Endothelial cell of umbilical vein (primary cell): ENCODE measurements at regions not wholly inside any gene's neighbourhood (a gene's known extent, or its start where the extent isn't known, plus 50 kb on each side); places are given as distances from the start of the nearest gene placed in this dataset.

Experiments used
- BruUV-seq: library from RNA; stranded (reverse); fragments of 400-500 nt; replicated peaks from 2 replicates; lab custom pipeline; 2021; lab: Mats Ljungman, UMichigan
- CTCF ChIA-PET: fragments of 300-600, 350-600 bp; sonication (Branson Sonifier 250); formaldehyde crosslinking; loops from one replicate; lab custom pipeline; 2021; ENCODE audit warnings: antibody characterized with exemption, inconsistent platforms; lab: Charles Lee
- POLR2A ChIA-PET: fragments of 300-600, 350-600 bp; sonication (Branson Sonifier 250); formaldehyde crosslinking; loops from one replicate; lab custom pipeline; 2021; ENCODE audit warnings: antibody characterized with exemption, inconsistent platforms; lab: Charles Lee
- DNase-seq: peaks from one replicate; pipeline ENCODE4 v3.0.0-alpha.2; 2011; ENCODE audit warnings: low read depth, low spot score
- FAIRE-seq: peaks from 2 replicates; lab custom pipeline; 2011; peaks lifted over from hg19 to GRCh38; lab: Jason Lieb, UNC
- H2AFZ ChIP-seq: 2 replicates; pipeline ENCODE4 v1.6.0; 2012; ENCODE audit warnings: low read depth, low read length, control low read depth, inconsistent platforms
- H3K27ac ChIP-seq: 2 replicates; pipeline ENCODE4 v1.5.1; 2011; ENCODE audit warnings: low read depth, mild to moderate bottlenecking, control low read depth, low read length, moderate library complexity; ENCODE audit not compliant: insufficient read depth
- H3K27me3 ChIP-seq, 2 experiments: 2 replicates each; pipeline versions ENCODE4 v1.6.0 to v1.6.1; 2011; ENCODE audit warnings: low read length in 2 of 2, mixed read lengths in 1 of 2; ENCODE audit not compliant: control insufficient read depth in 2 of 2, insufficient read depth in 2 of 2
- H3K36me3 ChIP-seq, 2 experiments: 2 replicates in 1 of 2; 3 replicates in 1 of 2; pipeline ENCODE4 v1.5.1; 2011; ENCODE audit warnings: low read length in 2 of 2, mild to moderate bottlenecking in 1 of 2, moderate library complexity in 1 of 2; ENCODE audit not compliant: control insufficient read depth in 2 of 2, insufficient read depth in 2 of 2; ENCODE audit errors: extremely low read depth in 1 of 2
- H3K4me1 ChIP-seq: 3 replicates; pipeline ENCODE4 v1.5.1; 2011; ENCODE audit warnings: mild to moderate bottlenecking, low read length; ENCODE audit not compliant: control insufficient read depth, insufficient read depth; ENCODE audit errors: extremely low read depth
- H3K4me2 ChIP-seq: 2 replicates; pipeline ENCODE4 v1.6.1; 2011; ENCODE audit warnings: low read length, control low read depth, mixed read lengths; ENCODE audit not compliant: insufficient read depth
- H3K4me3 ChIP-seq, 3 experiments: fragments of 200-600 bp in 1 of 3; sonication (generic), shearing (Covaris generic) in 1 of 3; replicated peaks in 1 of 3; 2 replicates each; pipeline ENCODE4 v1.5.1; 2011 to 2016; ENCODE audit warnings: control low read depth in 3 of 3, low read length in 3 of 3, mild to moderate bottlenecking in 2 of 3, inconsistent platforms in 1 of 3, low read depth in 1 of 3, moderate library complexity in 1 of 3; ENCODE audit not compliant: insufficient read depth in 1 of 3
- H3K79me2 ChIP-seq: 2 replicates; pipeline ENCODE4 v1.6.0; 2012; ENCODE audit warnings: low read length, inconsistent platforms; ENCODE audit not compliant: control insufficient read depth, insufficient read depth
- H3K9ac ChIP-seq: replicated peaks from 2 replicates; pipeline ENCODE3; 2011; ENCODE audit warnings: low read length, control low read depth; ENCODE audit not compliant: insufficient read depth; ENCODE audit errors: extremely low read depth
- H3K9me1 ChIP-seq: replicated peaks from 3 replicates; pipeline ENCODE4 v1.6.0; 2011; ENCODE audit warnings: mild to moderate bottlenecking, low read length; ENCODE audit not compliant: control insufficient read depth, insufficient read depth; ENCODE audit errors: extremely low read depth
- H3K9me3 ChIP-seq: replicated peaks from 2 replicates; pipeline ENCODE4 v1.5.1; 2012; ENCODE audit warnings: low read length, inconsistent platforms; ENCODE audit not compliant: control insufficient read depth, insufficient read depth
- H4K20me1 ChIP-seq: replicated peaks from 2 replicates; pipeline ENCODE3; 2011; ENCODE audit warnings: mild to moderate bottlenecking, low read length; ENCODE audit not compliant: control insufficient read depth, insufficient read depth; ENCODE audit errors: extremely low read depth
- CTCF ChIP-seq, 2 donors: IDR thresholded peaks; 1 replicate in 1 of 2; 2 replicates in 1 of 2; pipeline ENCODE4 v1.5.1; 2011; ENCODE audit warnings: low read length in 2 of 2, mild to moderate bottlenecking in 2 of 2, moderate library complexity in 2 of 2, control low read depth in 1 of 2, inconsistent platforms in 1 of 2, low read depth in 1 of 2; ENCODE audit not compliant: insufficient read depth in 1 of 2; ENCODE audit errors: extremely low read depth in 1 of 2
- EZH2 ChIP-seq: IDR thresholded peaks from 2 replicates; pipeline ENCODE4 v1.6.1; 2012; ENCODE audit warnings: borderline replicate concordance, low read depth, mild to moderate bottlenecking, moderate library complexity, low read length, inconsistent platforms; ENCODE audit not compliant: severe bottlenecking
- FOS ChIP-seq: IDR thresholded peaks from 2 replicates; pipeline ENCODE4 v1.6.1; 2011; ENCODE audit warnings: mild to moderate bottlenecking, low read length, moderate library complexity, borderline replicate concordance; ENCODE audit not compliant: insufficient read depth
- GATA2 ChIP-seq: IDR thresholded peaks from 2 replicates; pipeline ENCODE4 v1.7.0; 2011; ENCODE audit warnings: low read depth, mild to moderate bottlenecking, moderate library complexity, mixed read lengths, low read length; ENCODE audit not compliant: insufficient read length, insufficient read depth
- JUN ChIP-seq: IDR thresholded peaks from 2 replicates; pipeline ENCODE4 v1.6.1; 2011; ENCODE audit warnings: borderline replicate concordance, low read depth; ENCODE audit not compliant: insufficient read length, insufficient read depth
- MAX ChIP-seq: IDR thresholded peaks from 2 replicates; pipeline ENCODE4 v1.6.1; 2011; ENCODE audit not compliant: insufficient read depth, insufficient read length
- MYC ChIP-seq: IDR thresholded peaks from one replicate; pipeline ENCODE4 v1.6.1; 2011; ENCODE audit warnings: mild to moderate bottlenecking, low read depth, low read length
- POLR2A ChIP-seq: IDR thresholded peaks from 2 replicates; pipeline ENCODE4 v1.6.1; 2012; ENCODE audit warnings: low read depth, mild to moderate bottlenecking, control low read depth, low read length
- POLR2AphosphoS5 ChIP-seq: IDR thresholded peaks from 2 replicates; pipeline ENCODE4 v1.6.1; 2012; ENCODE audit warnings: low read depth, mild to moderate bottlenecking, control low read depth, low read length, moderate library complexity; ENCODE audit not compliant: insufficient read depth
- dilution Hi-C: fragments of 300-500 bp; cut with MboI; formaldehyde crosslinking; loops from one replicate; pipeline ENCODE4 v1.15.0; 2019; ENCODE audit warnings: low sequenced_read_pairs; ENCODE audit not compliant: extremely low pct_ligation_motif_present
- intact Hi-C: fragments of 100-400 bp; cut with micrococcal nuclease; formaldehyde crosslinking; loops from one replicate; pipeline ENCODE4 v1.10.0; 2022

- DNase-seq (no peak), FAIRE-seq (no peak)
- Histone ChIP-seq H3K36me3 (no peaks in the 10 kb centered on the region), H3K9me1 (no peaks in the 10 kb centered on the region), H3K79me2 (no peaks in the 10 kb centered on the region), H4K20me1 (no peaks in the 10 kb centered on the region), H3K4me2 (no peak overlapping the region), H3K27ac (no peak overlapping the region), H3K4me1 (no peaks in the 10 kb centered on the region), H3K4me3 (no peak overlapping the region), H2AFZ (no peak overlapping the region), H3K9me3 (no peaks in the 10 kb centered on the region), H3K27me3 (no peaks in the 10 kb centered on the region), H3K9ac (no peak overlapping the region)
- dilution Hi-C loops (no loop called here), intact Hi-C loops (no loop called here)
- TF ChIP-seq POLR2AphosphoS5 (no peak), MYC (no peak), GATA2 (no peak), CTCF (IDR thresholded peaks at IDR 0.05; ENCODE audit: extremely low read depth in 1 of 2, insufficient read depth in 1 of 2, low read depth in 1 of 2, low read length in 2 of 2) (no peak), JUN (no peak), EZH2 (no peak), MAX (no peak), FOS (no peak), POLR2A (no peak)
- POLR2A ChIA-PET = no interaction called here
- CTCF ChIA-PET = no interaction called here
- BruUV-seq = no TSS peak
Observed at GRCh38 chr4:3819210-3819919, 53.2 kb downstream of the ADRA2C start.
